ENCODE measurements at regions not wholly inside any gene's neighbourhood (a gene's known extent, or its start where the extent isn't known, plus 50 kb on each side); places are given as distances from the start of the nearest gene placed in this dataset.

DNA sequence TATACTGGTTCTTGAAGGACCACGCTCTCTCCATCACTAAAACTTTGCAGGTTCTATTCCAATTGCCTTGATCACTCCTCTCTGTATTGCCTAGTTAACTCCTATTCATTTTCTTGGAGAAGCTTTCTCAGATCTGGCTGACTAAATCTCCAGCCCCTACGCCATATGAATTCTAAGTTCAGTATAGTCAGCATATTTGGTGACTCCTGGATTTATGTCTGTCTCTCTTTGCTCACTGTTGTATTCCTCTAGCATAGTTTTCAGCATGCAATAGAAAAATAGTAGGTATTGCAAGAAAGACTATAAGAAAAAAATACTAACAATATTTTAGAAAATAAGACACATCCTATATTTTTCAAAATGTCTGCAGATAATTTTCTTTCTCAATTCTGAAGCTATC lies 579.7 kb downstream of the CDH11 start:
- TF ChIP-seq, protein P1, sequence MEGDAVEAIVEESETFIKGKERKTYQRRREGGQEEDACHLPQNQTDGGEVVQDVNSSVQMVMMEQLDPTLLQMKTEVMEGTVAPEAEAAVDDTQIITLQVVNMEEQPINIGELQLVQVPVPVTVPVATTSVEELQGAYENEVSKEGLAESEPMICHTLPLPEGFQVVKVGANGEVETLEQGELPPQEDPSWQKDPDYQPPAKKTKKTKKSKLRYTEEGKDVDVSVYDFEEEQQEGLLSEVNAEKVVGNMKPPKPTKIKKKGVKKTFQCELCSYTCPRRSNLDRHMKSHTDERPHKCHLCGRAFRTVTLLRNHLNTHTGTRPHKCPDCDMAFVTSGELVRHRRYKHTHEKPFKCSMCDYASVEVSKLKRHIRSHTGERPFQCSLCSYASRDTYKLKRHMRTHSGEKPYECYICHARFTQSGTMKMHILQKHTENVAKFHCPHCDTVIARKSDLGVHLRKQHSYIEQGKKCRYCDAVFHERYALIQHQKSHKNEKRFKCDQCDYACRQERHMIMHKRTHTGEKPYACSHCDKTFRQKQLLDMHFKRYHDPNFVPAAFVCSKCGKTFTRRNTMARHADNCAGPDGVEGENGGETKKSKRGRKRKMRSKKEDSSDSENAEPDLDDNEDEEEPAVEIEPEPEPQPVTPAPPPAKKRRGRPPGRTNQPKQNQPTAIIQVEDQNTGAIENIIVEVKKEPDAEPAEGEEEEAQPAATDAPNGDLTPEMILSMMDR (IDR thresholded peaks at IDR 0.05) = no peak
- DNase-seq (ENCODE audit: low spot score) (no peak), ATAC-seq (ENCODE audit: low FRiP score) (no peak)

DNA sequence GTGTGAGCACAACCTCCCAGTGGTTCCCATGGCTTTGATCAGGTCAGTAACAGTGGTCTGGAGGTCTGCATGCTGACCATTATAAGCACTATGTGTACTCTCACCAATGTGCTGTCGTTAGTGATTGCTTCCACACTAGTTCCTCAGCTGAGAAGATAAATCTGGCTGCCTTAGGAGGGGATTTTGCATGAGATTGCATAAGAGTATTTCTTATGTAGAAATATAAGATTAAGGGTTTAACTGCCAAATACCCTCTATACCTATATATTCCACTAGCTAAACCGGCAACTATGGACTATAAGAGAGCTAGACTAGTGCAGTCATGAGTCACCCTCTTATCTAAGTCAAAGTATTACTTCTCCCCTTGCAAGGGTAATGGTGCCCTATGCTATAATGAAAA lies 580.2 kb downstream of the CDH11 start:
- no peak for DNase-seq (ENCODE audit: low spot score)
- TF ChIP-seq, protein P1 (IDR thresholded peaks at IDR 0.05) = no peak
- no peak for ATAC-seq (ENCODE audit: low FRiP score)

DNA sequence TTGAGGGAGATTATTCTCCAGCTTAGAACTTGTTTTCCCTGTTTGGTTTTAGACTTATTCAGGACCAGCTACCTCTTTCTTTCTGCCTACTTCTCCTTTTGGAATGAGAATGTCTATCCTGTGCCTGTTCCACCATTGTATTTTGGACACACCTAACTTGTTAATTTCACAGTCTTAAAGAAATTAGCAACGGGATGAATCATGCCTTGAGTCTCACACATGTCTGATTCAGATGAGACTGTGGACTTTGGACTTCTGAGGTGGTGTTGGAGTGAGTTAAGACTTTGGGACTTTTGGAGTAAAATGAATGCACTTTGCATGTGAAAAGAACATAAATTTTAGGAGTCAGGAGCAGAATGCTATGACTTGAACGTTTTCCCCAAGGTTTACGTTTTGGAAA lies 581.4 kb downstream of the CDH11 start:
- ATAC-seq (ENCODE audit: low FRiP score) = no peak
- no peak for DNase-seq (ENCODE audit: low spot score)
- TF ChIP-seq, protein P1 (IDR thresholded peaks at IDR 0.05) = no peak

DNA sequence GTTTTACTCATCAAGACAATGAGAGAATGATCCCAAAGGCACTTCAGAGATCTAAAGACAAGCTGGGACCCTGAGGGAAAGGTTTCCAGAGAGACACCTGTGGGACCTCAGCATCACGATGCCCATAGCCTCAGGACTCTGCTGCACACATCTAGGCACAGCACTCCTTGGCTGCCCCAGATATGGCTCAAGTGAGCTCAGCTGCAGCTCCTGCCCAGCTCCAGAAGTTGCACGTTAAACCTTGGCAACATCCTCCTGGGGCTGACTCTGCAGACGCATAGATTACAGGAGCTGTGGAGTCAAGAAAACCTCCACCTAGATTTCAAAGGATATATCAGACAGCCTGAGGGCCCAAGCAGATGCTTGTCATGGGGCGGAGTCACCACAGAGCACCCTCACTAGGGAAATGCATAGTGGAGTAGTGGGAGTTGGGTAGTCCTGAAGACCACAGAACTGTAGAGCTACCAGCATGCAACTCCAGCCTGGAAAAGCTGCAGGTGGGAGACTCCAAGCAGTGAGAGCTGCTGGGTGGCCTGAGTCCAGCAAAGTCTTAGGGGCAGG lies 582.0 kb downstream of the CDH11 start:
- DNase-seq (ENCODE audit: low spot score) = no peak
- no peak for ATAC-seq (ENCODE audit: low FRiP score)
- TF ChIP-seq, protein P1 (IDR thresholded peaks at IDR 0.05) = no peak

DNA sequence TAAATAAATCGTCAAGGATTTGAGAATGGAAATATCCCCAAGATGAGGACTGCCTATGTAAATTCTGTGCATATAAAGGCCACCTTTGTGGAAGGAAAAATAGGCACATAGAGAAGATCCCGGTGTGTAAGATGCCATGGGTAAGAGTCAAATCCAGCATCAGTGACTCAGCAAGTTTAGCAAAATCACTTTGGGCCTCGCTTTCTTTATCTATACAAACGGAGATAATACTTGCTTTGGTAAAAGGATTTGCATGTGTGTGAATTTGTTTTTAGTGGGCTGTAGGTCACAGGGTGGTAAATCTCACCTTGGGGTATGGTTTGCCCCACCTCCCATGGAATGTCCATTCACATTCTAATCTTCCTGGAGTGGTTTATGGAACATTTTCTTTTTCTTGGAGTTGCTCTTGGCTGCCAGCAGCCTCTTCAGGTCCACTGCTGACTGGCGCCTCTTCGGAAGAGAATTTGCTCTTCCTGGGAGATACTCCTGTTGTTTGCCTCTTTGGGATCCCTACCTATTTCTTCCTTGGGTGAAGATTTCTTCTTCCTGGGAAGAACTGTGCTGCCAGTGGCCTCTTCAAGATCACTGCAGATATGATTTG lies 587.6 kb downstream of the CDH11 start:
- DNase-seq (ENCODE audit: low spot score) (no peak), ATAC-seq (ENCODE audit: low FRiP score) (no peak)
- TF ChIP-seq, protein P1 (IDR thresholded peaks at IDR 0.05) = no peak

DNA sequence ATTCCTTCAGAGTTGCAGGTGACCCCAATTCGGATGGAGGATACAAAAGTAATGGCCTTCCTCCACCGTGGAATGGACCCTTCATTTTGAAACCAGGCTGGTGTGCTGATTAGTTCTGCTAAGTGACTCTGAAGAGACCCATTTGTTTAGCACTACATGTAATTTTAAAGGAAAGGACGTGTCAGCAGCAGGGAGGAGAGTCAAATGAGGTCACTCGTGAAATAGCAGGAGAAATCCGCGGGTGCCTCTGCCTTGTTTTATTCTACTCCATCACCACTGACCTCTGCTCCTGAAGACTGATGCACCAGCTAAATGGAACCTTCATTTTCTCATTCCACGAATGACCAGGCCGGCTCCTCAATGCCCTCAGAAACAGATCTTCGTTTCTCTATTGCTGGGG lies 589.2 kb downstream of the CDH11 start:
- TF ChIP-seq, protein P1 (IDR thresholded peaks at IDR 0.05) = no peak
- ATAC-seq (ENCODE audit: low FRiP score) (no peak), DNase-seq (ENCODE audit: low spot score) (no peak)

DNA sequence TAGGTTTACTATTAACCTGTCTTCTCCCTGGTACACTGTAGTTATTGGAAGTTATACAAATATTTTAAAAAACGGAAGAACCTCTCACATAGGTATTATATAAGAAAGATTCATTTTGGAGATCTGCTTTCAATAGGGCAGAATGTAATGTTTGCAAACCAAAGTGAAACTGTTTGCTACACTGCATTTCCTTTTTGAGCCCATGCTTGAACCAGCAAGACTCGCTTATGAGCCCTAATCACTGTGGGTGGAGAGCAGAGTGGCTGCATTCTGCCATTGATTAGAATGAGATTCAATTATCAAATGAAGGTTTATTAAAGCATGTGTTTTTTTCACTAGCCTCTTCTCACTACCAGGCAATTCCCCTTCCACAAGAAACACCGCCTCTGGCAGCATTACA lies 589.7 kb downstream of the CDH11 start:
- no peak for DNase-seq (ENCODE audit: low spot score)
- ATAC-seq (ENCODE audit: low FRiP score) = no peak
- TF ChIP-seq, protein P1 (IDR thresholded peaks at IDR 0.05) = no peak

Data from omental fat pad (tissue), 3 donors.